Neural crest cell (in vitro differentiated cells): ENCODE measurements at regions not wholly inside any gene's neighbourhood (a gene's known extent, or its start where the extent isn't known, plus 50 kb on each side); places are given as distances from the start of the nearest gene placed in this dataset.

Experiments used
- DNase-seq: peaks from one replicate; pipeline ENCODE4 v3.0.0; 2021; ENCODE audit warnings: low read depth, mixed read lengths, low spot score
- H3K27ac Mint-ChIP-seq: one replicate; pipeline ENCODE4 v1.8.0; 2021; ENCODE audit warnings: mild to moderate bottlenecking, mixed read lengths; ENCODE audit not compliant: unreplicated experiment
- H3K27me3 Mint-ChIP-seq: 2 replicates; pipeline ENCODE4 v1.8.0; 2021; ENCODE audit warnings: low read depth, mild to moderate bottlenecking, mixed read lengths
- H3K36me3 Mint-ChIP-seq: 2 replicates; pipeline ENCODE4 v1.8.0; 2021; ENCODE audit warnings: low read depth, mild to moderate bottlenecking, mixed read lengths
- H3K4me1 Mint-ChIP-seq: 2 replicates; pipeline ENCODE4 v1.8.0; 2021; ENCODE audit warnings: mixed read lengths
- H3K4me3 Mint-ChIP-seq: one replicate; pipeline ENCODE4 v1.8.0; 2021; ENCODE audit warnings: mild to moderate bottlenecking, mixed read lengths
- H3K9me3 Mint-ChIP-seq: 2 replicates; pipeline ENCODE4 v1.8.0; 2021; ENCODE audit warnings: mixed read lengths
- CTCF ChIP-seq: fragments of 200-600 bp; sonication (generic); conservative IDR thresholded peaks from 2 replicates; pipeline ENCODE4 v1.5.0; 2021; ENCODE audit warnings: antibody characterized with exemption, mild to moderate bottlenecking

- Mint-ChIP-seq H3K4me1 (no peaks in the 10 kb centered on the region), H3K27me3 (no peaks in the 10 kb centered on the region), H3K27ac (no peak overlapping the region), H3K4me3 (no peak overlapping the region), H3K36me3 (no peaks in the 10 kb centered on the region), H3K9me3 (no peaks in the 10 kb centered on the region)
- no peak for DNase-seq
- no peak for TF ChIP-seq CTCF
Measured at GRCh38 chr4:163612762-163613161, 118.3 kb downstream of the TMA16 start.

- no peak overlapping the region for H3K27ac Mint-ChIP-seq
- DNase-seq: no peak
- H3K27me3 Mint-ChIP-seq: no peaks in the 10 kb centered on the region
- H3K9me3 Mint-ChIP-seq: no peaks in the 10 kb centered on the region
- H3K4me3 Mint-ChIP-seq: no peak overlapping the region
- no peaks in the 10 kb centered on the region for H3K4me1 Mint-ChIP-seq
- H3K36me3 Mint-ChIP-seq: no peaks in the 10 kb centered on the region
- TF ChIP-seq CTCF: no peak
Measured at GRCh38 chr4:163613383-163613782, 118.9 kb downstream of the TMA16 start.

- no peak for DNase-seq
- Mint-ChIP-seq H3K4me1 (no peaks in the 10 kb centered on the region), H3K9me3 (no peaks in the 10 kb centered on the region), H3K27me3 (no peaks in the 10 kb centered on the region), H3K36me3 (no peaks in the 10 kb centered on the region), H3K27ac (no peak overlapping the region), H3K4me3 (no peak overlapping the region)
- TF ChIP-seq CTCF: no peak
Measured at GRCh38 chr4:163614866-163615265, 120.4 kb downstream of the TMA16 start.

- Mint-ChIP-seq H3K4me3 (no peak overlapping the region), H3K27me3 (no peaks in the 10 kb centered on the region), H3K9me3 (no peaks in the 10 kb centered on the region), H3K4me1 (no peaks in the 10 kb centered on the region), H3K27ac (no peak overlapping the region), H3K36me3 (no peaks in the 10 kb centered on the region)
- no peak for TF ChIP-seq CTCF
- DNase-seq: no peak
Measured at GRCh38 chr4:163618845-163619244, 124.4 kb downstream of the TMA16 start.

- H3K4me3 Mint-ChIP-seq: no peak overlapping the region
- no peaks in the 10 kb centered on the region for H3K36me3 Mint-ChIP-seq
- no peak for TF ChIP-seq CTCF
- H3K4me1 Mint-ChIP-seq: no peaks in the 10 kb centered on the region
- no peaks in the 10 kb centered on the region for H3K27me3 Mint-ChIP-seq
- no peak overlapping the region for H3K27ac Mint-ChIP-seq
- DNase-seq: no peak
- H3K9me3 Mint-ChIP-seq: no peaks in the 10 kb centered on the region
Measured at GRCh38 chr4:163620738-163621137, 126.2 kb downstream of the TMA16 start.

GRCh38 chr4:163621821-163622220 lies 127.3 kb downstream of the TMA16 start:
- Mint-ChIP-seq H3K27me3 (no peaks in the 10 kb centered on the region), H3K9me3 (no peaks in the 10 kb centered on the region), H3K4me1 (no peaks in the 10 kb centered on the region), H3K27ac (no peak overlapping the region), H3K36me3 (no peaks in the 10 kb centered on the region), H3K4me3 (no peak overlapping the region)
- TF ChIP-seq CTCF: no peak
- no peak for DNase-seq
